NCI-H1436 (cell line): ENCODE measurements at regions not wholly inside any gene's neighbourhood (a gene's known extent, or its start where the extent isn't known, plus 50 kb on each side); places are given as distances from the start of the nearest gene placed in this dataset.

ENCODE experiments used
- DNase-seq: peaks from one replicate; lab custom pipeline; 2025; lab: John Stamatoyannopoulos, UW

DNA sequence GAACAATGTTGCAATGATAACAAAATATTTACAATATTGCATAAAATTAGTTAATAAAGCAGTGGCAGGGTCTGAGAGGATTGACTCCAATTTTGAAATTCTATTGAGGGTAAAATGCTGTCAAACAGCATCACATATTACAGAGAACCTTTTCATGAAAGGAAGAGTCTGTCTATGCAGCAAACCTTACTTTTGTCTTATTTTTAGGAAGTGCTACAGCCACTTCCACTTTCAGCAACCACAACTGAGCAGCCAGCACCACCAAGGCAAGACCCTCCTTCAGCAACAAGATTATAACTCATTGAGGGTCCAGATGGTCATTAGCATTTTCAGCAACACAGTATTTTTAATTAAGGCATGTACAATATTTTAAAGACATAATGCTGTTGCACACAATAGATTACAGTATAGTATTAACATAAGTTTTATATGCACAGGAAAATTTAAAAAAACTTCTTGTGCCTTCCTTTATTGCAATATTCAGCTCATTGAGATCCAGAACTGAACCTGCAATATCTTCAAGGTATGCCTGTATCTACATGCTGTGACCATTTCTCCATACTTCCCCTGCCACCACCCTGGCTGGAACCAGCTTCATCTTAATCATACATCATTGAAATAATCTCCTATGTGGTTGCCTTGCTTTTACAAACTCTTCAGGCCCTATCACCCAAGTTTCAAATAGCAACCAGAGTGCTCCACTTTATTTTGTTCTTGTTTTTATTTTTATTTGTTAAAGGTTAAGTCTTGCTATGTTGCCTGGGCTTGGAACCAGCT lies 711.2 kb downstream of the KCNA4 start:
- DNase-seq = no peak

DNA sequence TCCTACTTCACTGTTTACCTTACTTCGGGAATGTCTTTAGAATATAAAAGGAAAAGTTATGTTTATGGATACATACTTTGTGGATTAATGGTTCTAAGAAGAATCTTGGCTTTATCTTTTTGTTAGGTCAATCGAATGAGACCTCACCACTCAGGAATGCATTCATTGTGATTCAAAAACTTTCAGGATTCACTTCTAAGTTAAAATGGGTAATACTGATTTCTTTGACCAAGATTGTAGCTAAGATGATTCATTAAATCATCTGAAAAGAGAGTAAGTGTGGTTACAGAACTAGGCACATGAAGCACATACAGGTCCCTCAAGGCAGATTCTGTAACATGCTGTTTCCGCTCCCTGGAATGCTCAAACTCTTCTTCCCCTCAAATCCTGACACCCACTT lies 716.4 kb downstream of the KCNA4 start:
- no peak for DNase-seq

- no peak for DNase-seq
Measured at GRCh38 chr11:29296680-29297079, 720.1 kb downstream of the KCNA4 start.

GRCh38 chr11:29293825-29294224 lies 723.0 kb downstream of the KCNA4 start:
- no peak for DNase-seq

GRCh38 chr11:29282088-29282487 lies 734.7 kb downstream of the KCNA4 start:
- no peak for DNase-seq

GRCh38 chr11:29281271-29281777 lies 735.5 kb downstream of the KCNA4 start:
- no peak for DNase-seq

DNA sequence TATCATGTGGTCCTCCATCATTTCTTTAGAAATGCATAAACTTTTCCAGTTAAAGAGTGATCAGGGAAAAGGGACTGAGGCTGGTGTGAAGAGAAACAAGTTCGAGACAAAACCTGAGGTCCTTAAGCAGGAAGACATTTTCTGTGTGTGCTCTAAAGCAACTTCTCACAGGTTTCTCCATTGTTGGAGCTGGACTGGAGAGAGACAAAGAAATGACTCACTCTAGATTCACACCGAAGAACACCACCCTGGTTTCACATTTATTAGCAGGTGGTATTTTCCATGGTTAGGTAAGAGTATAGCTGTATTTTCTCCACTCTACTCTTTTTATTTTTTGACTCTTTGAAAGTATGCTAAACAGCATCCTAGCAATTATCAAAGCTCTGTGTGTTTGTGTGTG lies 736.4 kb downstream of the KCNA4 start:
- no peak for DNase-seq

GRCh38 chr11:29279716-29280115 lies 737.1 kb downstream of the KCNA4 start:
- no peak for DNase-seq

- DNase-seq = no peak
Measured at GRCh38 chr11:29272019-29272654, 744.7 kb downstream of the KCNA4 start.

- no peak for DNase-seq
Measured at GRCh38 chr11:29271616-29272015, 745.2 kb downstream of the KCNA4 start.

- no peak for DNase-seq
Measured at GRCh38 chr11:29268733-29269132, 748.1 kb downstream of the KCNA4 start.

GRCh38 chr11:29265792-29266191 lies 751.0 kb downstream of the KCNA4 start:
- DNase-seq = no peak

GRCh38 chr11:29265381-29265780 lies 751.4 kb downstream of the KCNA4 start:
- DNase-seq = no peak

GRCh38 chr11:29263971-29264682 lies 752.7 kb downstream of the KCNA4 start:
- DNase-seq = no peak

DNA sequence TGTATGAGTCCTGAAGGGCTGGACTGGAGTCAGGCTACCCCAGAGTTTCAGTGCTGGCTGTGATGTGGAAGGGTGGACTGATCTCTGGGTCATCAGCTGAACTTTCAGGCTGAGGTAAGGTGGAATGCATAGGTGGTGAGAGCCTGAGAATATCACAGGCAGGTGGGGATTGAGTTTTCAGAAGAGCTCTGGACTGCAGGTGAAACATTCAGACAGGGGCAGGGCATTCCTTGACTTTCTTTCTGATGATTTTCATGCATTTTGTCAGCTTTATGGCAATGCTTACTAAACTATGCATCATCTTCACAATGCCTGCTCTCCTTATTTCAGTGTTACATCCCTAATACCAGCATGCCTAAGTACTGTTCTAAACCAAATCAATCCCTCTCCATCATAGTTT lies 755.0 kb downstream of the KCNA4 start:
- no peak for DNase-seq

GRCh38 chr11:29260939-29261705 lies 755.7 kb downstream of the KCNA4 start:
- no peak for DNase-seq

GRCh38 chr11:29258411-29258810 lies 758.4 kb downstream of the KCNA4 start:
- DNase-seq = no peak

GRCh38 chr11:29256580-29256979 lies 760.2 kb downstream of the KCNA4 start:
- DNase-seq = no peak

DNA sequence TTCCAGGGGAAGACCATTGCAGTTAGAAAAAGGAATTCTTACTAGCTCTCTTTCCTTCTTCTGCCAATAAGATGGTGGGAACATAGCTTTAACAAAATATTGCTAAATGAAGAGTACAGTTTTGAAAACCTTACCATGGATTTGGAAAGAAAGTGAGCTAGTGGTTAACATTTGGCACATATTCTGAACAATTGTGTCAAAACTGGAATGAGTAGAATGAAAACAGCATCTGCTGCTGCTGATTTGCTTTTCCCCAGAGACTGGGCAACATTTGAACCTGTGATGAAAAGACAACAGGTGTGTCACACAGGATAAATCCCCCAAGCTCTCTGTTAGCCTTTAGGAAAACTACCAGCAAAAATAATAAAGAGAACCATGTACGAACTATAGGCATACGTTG lies 761.4 kb downstream of the KCNA4 start:
- no peak for DNase-seq

GRCh38 chr11:29251738-29252137 lies 765.1 kb downstream of the KCNA4 start:
- DNase-seq = no peak

DNA sequence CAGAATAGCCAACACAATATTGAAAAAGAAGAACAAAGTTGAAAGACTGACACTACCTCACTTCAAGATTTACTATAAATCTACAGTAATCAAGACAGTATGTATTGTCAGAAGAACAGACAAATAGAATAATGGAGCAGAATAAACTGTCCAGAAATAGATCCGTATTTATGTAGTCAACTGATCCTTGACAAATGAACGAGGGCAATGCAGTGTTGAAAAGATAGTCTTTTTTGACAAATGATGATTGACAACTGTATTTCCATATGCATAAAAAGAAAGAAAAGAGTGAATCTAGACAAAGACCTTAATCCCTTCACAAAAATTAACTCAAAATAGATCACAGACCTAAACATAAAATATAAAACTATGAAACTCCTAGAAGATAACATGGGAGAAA lies 767.1 kb downstream of the KCNA4 start:
- DNase-seq = no peak

- no peak for DNase-seq
Measured at GRCh38 chr11:29244355-29244754, 772.5 kb downstream of the KCNA4 start.
